ENCODE measurements at regions not wholly inside any gene's neighbourhood (a gene's known extent, or its start where the extent isn't known, plus 50 kb on each side); places are given as distances from the start of the nearest gene placed in this dataset.
"Not testable (repeated sequence)": the region's sequence is repeated elsewhere in the genome, so short reads cannot be mapped to it uniquely, and the experiment has no call there.

DNA sequence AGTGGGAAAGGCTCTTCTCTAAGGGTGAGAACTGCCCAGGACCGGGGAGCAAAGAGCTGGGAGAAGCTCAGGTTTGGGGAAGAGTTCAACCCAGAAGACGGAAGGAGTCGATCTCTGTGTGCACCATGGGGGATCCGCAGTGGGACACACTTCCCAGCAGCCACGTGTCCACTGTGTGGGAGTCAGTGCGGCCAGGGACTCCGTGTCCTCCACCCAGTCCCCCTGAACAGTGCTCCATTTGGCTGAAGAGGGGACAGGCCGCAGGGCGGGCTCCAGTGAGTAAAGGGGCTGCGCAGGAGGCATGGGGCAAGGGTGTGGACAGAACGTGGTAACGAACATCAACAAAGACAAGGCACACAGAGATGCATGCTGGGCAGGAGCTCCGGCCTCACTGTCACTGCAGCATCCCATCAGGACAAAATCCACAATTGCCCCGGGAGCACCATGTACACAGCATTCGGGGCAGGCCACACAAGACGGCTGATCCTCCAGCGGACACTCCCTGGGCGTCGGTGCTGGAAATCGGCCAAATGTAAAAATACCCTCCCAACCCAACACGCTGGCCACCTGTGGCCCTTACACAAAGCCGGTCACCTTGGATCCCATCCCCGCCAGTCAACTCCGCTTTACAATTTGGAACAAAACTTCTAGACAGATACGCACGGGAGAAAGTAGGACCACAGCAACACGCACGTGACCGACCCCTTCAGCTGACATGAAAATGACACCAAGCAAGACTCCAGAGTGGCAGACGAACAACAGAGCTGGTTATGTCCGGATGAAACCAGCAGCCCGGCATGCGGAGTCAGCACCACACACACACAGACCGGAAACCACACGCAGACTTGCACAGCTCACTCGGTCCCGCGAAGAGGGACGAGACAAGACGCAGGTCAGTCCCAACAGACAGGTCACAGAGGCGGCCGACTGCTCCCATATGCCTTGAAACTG lies 366.8 kb downstream of the SHANK2 start:
- DNase-seq: no peak

DNA sequence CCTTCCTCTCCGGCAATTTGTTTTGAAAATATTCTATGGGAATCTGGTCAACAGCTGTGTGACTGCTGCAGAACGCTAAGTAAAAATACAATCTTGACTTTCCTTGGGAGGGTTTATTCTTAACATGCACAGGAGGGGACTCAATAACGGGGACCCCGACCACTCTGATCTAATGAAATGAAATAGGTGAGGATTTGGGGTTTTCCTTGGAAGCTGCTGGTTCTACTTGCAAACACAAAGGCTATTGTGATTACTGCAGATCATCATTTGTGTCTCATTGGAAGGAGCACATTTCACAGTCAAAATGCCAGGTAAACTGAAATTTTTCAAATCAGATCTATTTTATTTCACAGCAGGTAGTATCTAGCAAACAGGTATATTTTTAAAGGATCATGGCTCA lies 366.1 kb downstream of the SHANK2 start:
- no peak for DNase-seq

- peak; percentile 52 for DNase-seq
Measured at GRCh38 chr11:70886676-70887541, 365.5 kb downstream of the SHANK2 start.

- no peak for DNase-seq
Measured at GRCh38 chr11:70887542-70887827, 364.9 kb downstream of the SHANK2 start.

DNA sequence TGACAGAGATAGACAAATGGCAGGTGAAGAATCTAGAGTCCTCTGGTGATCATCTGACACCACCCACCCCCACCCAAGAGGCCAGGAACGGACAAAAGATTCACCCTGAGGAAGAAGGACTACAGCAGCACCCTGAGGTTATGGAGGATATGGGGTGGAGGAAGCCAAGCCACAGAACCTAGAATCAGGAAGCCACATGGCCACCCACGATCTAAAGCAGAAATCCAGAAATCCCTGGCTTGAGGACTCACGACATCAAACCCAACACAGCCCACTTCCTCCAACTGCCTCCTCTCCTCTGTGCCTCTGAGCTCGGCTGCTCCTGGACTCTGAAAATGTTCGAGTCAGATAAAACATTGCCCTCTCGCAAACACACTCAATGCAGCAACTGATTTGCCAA lies 364.3 kb downstream of the SHANK2 start:
- DNase-seq: no peak

DNA sequence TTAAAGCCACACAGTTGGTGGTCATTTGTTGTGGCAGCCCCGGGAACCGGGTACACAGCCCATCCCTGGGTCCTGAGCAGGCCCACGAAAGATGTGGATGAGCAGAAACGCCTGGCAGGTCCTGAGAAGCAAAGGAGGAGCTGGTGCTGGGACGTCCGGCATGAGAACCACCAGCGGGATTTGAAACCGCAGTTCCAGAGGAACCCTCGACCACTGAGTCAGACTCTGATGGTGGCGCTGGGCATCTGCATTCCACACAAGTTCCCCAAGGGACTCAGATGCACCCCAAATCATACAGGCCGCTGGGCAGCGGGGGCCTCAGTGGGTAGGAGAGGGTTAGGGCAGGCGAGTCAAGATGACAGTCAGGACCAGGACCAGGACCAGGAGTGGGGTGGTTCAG lies 363.0 kb downstream of the SHANK2 start:
- no peak for DNase-seq

GRCh38 chr11:70891844-70892380 lies 360.5 kb downstream of the SHANK2 start:
- no peak for DNase-seq

DNA sequence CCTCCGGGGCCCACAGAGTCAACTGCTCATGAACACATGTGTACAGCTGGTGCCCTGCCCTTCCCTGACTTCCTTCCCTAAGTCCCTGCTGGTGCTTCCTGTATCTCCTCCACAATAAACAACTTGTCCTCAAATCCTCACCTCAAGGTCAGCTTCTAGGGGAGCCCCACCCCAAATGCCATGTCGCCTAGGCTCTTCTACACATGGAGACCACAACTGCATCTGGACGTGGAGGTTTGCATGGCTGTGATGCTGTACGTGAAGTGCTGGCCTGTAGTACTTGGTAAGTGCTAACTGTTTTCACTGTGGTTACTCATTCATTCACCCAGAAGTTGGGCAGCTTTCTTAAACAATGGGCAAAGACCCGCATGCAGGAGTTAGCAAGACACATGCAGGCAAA lies 359.5 kb downstream of the SHANK2 start:
- DNase-seq: no peak

- no peak for DNase-seq
Measured at GRCh38 chr11:70894566-70895365, 357.6 kb downstream of the SHANK2 start.

DNA sequence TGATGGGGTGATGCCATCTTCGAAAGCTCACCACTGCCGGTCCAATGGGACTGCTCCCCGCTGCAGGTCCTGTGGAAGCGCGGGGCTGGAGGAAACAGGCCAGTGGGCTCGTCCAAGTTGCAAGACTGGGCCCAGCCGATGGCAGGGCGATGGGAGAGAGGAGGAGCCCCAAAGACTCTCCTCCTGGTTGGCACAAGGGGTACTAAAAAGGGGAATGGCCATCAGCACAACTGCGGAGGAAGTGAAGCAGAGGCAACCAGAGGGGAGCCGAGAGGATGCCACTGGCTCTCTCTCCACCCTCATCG lies 357.1 kb downstream of the SHANK2 start:
- no peak for DNase-seq

DNA sequence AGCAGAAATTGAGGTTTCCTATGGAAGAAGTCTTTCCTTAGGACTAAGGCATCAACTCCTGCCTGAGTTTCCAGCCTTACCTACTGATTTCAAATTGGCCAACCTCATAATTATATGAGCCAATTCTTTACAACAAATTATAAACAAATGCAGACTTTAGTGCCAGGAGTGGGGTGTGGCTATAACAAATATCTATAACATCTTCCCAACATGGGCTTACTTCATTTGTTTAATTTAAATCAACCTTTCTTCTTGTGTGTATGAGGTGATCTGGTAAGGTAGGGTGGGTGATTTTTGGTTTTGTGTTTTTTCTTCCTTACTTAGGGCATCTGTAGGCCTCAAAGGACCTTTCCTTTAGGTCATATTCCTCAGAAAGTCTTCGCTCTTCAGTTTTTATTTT lies 354.9 kb downstream of the SHANK2 start:
- DNase-seq: no peak

DNA sequence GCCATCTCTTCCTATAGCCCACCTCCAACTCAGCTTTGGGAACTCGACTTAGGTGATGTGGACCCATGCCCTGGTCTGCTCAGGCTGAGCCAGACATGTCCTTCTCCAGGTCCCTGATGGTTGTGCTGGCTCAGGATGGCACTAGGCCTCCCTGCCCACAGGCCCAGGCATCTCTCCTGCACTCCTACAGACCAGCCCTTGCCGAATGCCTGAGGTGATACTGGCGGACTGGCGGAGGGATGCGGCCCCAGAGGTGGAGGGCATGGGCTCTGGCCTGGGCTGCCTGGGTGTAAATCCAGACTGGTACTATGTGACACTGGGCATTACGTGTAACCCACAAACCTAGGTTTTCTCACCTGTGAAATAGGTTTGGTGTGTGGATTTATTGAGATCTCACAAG lies 352.8 kb downstream of the SHANK2 start:
- DNase-seq: no peak

DNA sequence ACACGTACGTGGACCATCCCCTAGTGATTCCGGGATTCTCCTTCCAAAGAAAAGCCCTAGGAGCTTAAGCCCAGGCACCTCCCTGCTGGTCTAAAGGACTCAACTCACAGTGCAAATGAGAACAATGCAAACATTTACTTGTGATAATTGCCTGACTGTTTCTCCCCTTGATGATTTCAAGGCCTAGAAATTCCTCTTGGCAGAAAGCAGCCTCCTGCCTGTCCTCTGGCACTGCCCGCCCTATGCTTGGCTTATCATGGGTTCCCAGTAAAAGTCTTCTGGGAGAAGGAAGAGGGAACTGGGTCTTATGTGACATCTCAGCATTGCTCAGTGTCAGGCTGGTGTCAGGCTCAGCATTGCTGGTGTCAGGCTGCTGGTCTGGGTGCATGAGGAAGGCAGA lies 351.8 kb downstream of the SHANK2 start:
- DNase-seq: no peak

DNA sequence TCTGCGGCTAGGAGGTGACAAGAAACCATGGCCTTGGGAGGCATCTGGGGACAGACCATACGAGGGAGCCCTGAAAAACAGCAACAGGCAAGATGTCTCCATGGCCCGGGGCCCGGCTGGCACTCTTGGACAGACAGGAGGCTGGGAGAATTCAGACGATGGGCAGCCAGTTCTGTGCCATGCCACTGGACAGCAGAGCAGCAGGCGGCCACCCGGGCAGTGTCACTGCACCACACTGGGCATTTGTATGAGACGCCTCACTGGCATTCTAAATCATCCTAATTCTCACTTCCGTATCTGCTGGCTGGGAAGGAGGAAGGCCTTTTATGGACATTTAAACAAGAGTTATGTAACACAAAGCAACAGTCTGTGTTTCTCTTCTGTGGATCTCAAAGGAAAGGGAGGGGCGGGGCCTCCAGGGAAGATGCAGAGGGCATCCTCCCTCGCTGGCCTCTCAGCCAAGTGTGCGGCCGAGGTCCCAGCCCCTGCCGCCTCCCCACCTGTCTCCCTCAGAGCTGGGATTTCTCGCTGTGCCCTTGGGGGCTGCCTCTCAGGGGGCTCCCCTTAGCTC lies 350.3 kb downstream of the SHANK2 start:
- DNase-seq: no peak

- DNase-seq: not testable (repeated sequence)
Measured at GRCh38 chr11:70903229-70903628, 349.1 kb downstream of the SHANK2 start.

DNA sequence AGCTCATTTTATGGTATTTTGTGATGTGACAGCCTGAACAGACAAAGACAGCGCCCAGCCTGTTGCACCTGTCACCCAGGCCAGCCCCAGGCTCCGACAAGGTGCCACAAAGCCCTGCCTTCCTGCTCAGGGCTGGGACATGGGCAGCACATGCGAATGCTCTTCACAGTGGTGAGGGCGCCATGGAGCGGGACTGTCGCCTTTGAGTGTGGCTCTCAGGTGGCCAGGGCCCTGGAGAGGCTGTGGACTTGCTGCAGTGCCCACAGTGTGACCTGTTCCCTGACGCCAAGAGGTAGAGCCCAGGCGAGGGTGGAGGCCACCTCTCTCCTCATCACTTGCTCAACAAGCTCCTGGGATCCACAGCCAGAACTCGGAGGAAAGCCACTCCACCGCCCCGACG lies 346.3 kb downstream of the SHANK2 start:
- DNase-seq: no peak

- DNase-seq: no peak
Measured at GRCh38 chr11:70908223-70908622, 344.2 kb downstream of the SHANK2 start.

GRCh38 chr11:70910835-70911234 lies 341.5 kb downstream of the SHANK2 start:
- DNase-seq: no peak

DNA sequence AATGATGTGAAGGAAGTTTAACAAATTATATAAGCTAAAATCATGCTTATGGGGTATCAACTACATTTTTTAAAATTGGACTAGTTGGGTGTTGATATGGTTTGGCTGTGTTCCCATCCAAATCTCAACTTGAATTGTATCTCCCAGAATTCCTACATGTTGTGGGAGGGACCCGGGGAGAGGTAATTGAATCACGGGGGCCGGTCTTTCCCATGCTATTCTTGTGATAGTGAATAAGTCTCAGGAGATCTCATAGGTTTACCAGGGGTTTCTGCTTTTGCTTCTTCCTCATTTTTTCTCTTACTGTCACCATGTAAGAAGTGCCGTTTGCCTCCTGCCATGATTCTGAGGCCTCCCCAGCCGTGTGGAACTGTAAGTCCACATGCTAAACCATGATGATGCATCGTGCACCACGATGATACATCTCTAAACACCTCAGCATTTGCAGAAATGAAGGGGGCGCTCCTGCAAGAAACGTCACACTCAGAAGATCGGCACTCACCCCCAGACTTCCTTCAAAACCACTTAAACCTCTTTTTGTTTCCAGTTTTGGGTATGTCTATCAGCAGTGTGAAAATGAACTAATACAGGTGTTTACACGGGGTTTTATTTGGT lies 340.0 kb downstream of the SHANK2 start:
- DNase-seq: no peak

GRCh38 chr11:70913715-70914231 lies 338.6 kb downstream of the SHANK2 start:
- peak; percentile 96 for DNase-seq

DNA sequence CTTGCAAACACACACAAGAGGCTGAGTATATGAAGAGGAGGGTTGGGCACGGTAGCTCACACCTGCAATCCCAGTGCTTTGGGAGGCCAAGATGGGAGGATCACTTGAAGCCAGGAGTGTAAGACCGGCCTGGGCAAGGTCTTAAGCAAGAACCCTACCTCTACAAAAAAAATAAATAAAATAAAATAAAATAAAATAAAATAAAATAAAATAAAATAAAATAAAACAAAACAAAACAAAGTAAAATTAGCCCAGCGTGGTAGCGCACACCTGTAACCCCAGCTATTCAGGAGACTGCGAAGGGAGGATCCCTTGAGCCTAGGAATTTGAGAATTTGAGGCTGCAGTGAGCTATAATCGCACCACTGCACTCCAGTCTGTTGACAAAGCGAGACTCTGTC lies 337.9 kb downstream of the SHANK2 start:
- no peak for DNase-seq

Data from NCI-H1417 treated with DMSO at 0.1 percent for 48 hours (cell line).